ENCODE measurements at regions not wholly inside any gene's neighbourhood (a gene's known extent, or its start where the extent isn't known, plus 50 kb on each side); places are given as distances from the start of the nearest gene placed in this dataset.
"Not testable (repeated sequence)": the region's sequence is repeated elsewhere in the genome, so short reads cannot be mapped to it uniquely, and the experiment has no call there.

- DNase-seq (ENCODE audit: low read depth): no peak
These were observed 413.9 kb downstream of the HGF start for GRCh38 chr7:81355911-81356310.

DNA sequence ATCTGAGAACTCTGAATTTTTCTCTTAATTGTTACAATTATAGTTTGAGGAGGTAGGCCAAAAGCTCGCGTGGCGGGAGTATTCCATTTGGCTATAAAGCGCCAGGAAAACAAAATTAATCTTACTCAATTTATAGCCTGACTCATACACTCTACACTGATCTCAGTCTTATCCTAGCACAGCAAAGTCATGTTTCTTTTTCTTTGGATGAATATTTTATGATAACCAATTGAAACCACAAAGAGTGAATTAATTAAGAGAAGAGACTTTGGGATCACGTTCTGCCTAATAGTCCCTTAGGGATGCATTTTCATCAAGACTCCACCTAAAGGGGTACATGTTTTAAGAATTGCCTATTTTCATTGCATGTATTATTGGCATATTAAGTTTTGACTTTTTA lies 420.8 kb downstream of the HGF start:
- no peak for DNase-seq (ENCODE audit: low read depth)

- no peak for DNase-seq (ENCODE audit: low read depth)
These were observed 421.1 kb upstream of the SEMA3C start for GRCh38 chr7:81339946-81340345.

DNA sequence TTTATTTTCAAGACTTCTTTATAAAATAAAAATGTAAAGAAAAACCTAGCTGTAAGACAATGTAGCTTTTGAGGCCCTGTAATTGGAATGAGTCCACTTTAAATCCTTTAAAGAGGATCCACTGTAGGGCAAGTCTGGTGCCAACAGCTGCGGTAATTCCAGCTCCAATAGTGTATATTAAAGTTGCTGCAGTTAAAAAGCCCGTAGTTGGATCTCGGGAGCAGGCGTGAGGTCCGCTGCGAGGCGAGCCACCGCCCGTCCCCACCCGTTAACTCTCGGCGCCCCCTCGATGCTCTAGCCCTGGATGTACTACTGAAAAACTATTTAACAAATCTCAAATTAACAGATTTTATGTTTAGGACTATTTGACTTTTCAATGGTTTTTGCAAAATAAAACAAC lies 414.7 kb upstream of the SEMA3C start:
- no peak for DNase-seq (ENCODE audit: low read depth)

GRCh38 chr7:81333004-81333403 lies 414.2 kb upstream of the SEMA3C start:
- DNase-seq (ENCODE audit: low read depth): no peak

GRCh38 chr7:81331061-81332018 lies 412.5 kb upstream of the SEMA3C start:
- DNase-seq (ENCODE audit: low read depth): no peak

- DNase-seq (ENCODE audit: low read depth): no peak
These were observed 411.3 kb upstream of the SEMA3C start for GRCh38 chr7:81330108-81330507.

DNA sequence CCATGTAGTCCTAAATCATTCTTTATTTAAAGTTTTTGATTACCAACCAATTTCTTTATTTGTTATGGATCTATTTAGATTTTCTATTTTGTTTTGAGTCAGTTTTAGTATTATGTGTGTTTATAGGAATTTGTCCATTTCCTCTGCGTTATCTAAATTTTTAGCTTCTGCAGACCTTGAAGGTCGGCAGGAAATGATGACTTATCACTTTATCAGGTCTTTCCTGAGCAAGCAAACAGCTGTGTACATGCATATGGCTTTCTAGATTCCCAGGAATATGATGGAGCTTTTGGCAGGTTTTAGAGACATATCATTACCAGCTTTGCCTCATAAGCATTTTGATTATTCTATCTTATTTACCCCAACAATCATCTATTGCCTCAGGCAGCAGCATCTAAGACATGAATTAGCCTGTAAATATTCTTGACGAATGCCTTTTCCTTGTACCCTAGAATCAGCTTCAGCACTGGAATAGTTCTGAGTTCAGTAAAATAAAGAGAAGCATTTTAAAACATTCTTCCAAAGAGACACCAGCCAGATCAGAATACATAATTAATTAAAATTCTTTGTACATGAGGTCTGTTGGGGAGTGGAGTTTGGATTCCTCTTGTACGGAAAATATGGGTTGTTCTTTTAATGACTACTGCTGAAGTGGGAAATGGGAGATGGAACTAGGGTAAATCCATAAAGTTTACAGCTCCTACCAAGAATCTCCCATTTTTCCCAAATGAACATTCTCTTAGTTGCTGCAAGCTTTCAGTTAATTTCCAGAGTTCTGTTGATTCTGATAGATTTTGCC lies 408.8 kb upstream of the SEMA3C start:
- no peak for DNase-seq (ENCODE audit: low read depth)

- DNase-seq (ENCODE audit: low read depth): no peak
These were observed 403.1 kb upstream of the SEMA3C start for GRCh38 chr7:81321949-81322348.

- no peak for DNase-seq (ENCODE audit: low read depth)
These were observed 398.9 kb upstream of the SEMA3C start for GRCh38 chr7:81317741-81318140.

- DNase-seq (ENCODE audit: low read depth): no peak
These were observed 389.9 kb upstream of the SEMA3C start for GRCh38 chr7:81308643-81309322.

GRCh38 chr7:81301815-81302214 lies 383.0 kb upstream of the SEMA3C start:
- no peak for DNase-seq (ENCODE audit: low read depth)

GRCh38 chr7:81300753-81301152 lies 381.9 kb upstream of the SEMA3C start:
- no peak for DNase-seq (ENCODE audit: low read depth)

DNA sequence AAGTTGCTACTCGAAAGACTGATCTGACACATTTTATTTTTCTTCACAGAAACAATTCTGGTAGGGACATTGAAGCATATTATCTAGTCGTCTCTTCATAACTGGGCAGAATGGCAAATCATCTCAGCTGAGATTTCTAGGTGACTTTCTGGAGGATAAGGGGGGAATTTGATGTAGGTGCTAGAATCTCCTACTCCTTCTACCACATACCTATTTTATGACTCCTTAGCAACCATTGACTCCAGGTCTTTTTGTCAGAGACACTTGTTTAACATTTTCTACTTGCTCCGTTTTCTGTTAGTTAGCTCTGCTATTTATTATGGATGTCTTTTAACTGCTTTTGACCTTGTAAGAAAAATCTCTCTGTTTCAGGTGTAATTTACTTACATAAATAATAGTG lies 380.9 kb upstream of the SEMA3C start:
- DNase-seq (ENCODE audit: low read depth): no peak

- DNase-seq (ENCODE audit: low read depth): no peak
These were observed 380.3 kb upstream of the SEMA3C start for GRCh38 chr7:81298951-81299666.

- DNase-seq (ENCODE audit: low read depth): no peak
These were observed 378.5 kb upstream of the SEMA3C start for GRCh38 chr7:81297317-81297716.

DNA sequence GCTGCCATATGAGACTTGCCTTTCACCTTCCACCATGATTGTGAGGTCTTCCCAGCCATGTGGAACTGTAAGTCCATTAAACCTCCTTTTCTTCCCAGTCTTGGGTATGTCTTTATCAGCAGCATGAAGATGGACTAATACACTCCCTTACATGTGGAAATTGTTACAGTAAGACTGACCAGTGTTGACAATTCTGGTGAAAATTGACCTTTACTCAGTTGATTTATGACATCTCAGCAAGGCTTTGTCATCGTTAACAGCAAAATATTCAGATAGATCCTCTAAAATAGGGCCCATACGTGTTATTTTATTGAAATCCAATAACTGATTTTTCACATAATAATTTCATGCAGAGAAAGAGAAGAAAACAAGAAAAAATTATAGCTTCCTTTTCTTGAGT lies 377.9 kb upstream of the SEMA3C start:
- DNase-seq (ENCODE audit: low read depth): no peak

GRCh38 chr7:81294897-81295515 lies 376.2 kb upstream of the SEMA3C start:
- DNase-seq (ENCODE audit: low read depth): no peak

GRCh38 chr7:81293806-81294205 lies 375.0 kb upstream of the SEMA3C start:
- DNase-seq (ENCODE audit: low read depth): no peak

DNA sequence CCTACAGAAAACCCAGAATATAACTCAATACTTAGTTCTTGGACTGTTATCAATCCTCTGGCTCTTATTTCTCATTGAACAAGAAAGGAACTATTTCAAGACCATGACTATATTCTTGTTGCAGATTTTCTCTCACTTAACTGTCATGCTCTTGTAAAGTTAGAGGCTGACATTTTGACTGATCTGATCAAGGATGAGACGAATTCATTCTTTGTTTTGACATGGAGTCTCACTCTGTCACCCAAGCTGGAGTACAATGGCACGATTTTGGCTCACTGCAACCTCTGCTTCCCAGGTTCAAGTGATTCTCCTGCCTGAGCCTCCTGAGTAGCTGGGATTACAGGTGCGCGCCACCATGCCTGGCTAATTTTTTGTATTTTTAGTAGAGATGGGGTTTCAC lies 367.9 kb upstream of the SEMA3C start:
- DNase-seq (ENCODE audit: low read depth): not testable (repeated sequence)

DNA sequence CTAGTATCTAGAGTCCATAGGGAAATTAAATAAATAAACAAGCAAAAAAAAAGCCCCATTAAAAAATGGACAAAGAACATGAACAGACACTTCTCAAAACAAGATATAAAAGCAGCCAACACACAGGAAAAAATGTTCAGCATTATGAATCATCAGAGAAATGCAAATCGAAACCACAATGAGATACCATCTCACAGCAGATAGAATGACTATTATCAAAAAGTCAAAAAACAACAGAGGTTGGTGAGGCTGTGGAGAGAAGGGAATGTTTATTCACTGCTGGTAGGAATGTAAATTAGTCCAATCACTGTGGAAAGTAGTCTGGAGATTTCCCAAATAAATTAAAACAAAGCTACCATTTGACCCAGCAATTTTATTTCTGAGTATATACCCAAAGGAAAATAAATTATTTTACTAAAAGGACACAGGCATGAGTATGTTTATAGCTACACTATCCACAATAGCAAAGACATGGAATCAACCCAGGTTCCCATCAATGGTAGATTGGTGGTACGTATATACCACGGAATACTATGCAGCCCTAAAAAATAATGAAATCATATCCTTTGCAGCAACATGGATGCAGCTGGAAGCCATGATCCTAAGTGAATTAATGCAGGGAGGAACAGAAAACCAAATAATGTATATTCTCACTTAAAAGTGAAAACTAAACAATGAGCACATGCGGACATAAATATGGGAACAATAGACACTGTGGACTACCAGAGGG lies 366.5 kb upstream of the SEMA3C start:
- no peak for DNase-seq (ENCODE audit: low read depth)
